GM21723 (cell line): ENCODE measurements at regions not wholly inside any gene's neighbourhood (a gene's known extent, or its start where the extent isn't known, plus 50 kb on each side); places are given as distances from the start of the nearest gene placed in this dataset.

Source experiments
- ATAC-seq: cut with Tn5 transposase; IDR thresholded peaks from one replicate; pipeline ENCODE4 v1.9.1; 2021; ENCODE audit warnings: mild to moderate bottlenecking, moderate library complexity; ENCODE audit not compliant: unreplicated experiment

DNA sequence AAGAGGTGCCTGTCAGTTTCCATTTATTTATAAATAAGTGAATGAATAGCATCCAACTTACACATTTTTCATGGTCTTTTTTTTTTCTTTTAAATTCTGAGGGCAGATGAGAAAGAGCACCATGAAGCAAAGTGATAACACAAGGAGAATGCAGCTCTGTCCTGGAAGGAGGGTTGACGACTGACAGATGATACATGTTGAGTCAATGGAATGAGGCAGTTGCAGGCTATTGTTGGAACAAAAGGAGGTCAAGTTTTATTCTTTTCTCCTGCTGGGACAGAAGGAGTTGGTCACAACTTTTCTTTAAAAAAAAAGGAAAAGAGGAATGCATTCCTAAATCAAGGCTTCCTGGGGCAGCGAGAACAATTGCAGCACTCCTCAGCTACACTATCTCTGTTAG, 119.9 kb upstream of the PLEKHG7 start:
- no peak for ATAC-seq

DNA sequence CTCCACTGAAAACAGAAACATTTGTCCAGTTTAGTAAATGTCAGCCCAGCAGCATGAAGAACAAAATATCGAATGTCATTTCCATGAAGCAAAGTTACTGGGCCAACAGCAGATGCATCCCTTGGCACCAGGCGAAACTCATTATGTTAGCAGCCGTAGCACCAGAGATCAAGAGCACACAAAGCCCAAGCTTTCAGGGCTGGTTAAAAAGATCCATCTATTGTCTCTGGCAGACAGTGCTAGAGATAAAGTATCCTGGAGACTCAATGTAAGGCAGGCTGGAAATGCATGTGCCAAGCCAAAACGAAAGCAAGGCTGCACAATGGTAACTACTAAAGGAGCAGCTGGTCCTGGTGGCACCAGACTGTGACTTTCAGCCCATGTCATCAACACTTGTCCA, 120.3 kb upstream of the PLEKHG7 start:
- no peak for ATAC-seq

DNA sequence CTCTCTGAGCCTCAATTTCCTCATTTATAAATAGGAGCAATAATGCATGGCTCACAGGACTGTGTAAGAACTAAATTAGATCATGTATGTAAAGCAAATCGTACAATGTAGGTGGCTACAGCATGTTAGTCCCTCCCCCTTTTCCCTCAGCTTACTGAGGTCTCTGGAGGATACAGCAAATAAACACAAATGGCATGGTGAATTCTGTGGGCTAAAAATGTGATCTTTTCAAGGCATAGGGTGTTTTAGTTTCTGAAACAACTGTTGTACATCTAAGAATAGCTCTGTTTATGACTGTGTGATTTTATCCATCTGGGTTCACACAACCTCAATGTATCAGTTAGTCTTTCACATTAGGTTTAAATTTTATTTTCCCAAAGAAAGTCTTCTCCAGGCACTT, 121.2 kb upstream of the PLEKHG7 start:
- no peak for ATAC-seq

DNA sequence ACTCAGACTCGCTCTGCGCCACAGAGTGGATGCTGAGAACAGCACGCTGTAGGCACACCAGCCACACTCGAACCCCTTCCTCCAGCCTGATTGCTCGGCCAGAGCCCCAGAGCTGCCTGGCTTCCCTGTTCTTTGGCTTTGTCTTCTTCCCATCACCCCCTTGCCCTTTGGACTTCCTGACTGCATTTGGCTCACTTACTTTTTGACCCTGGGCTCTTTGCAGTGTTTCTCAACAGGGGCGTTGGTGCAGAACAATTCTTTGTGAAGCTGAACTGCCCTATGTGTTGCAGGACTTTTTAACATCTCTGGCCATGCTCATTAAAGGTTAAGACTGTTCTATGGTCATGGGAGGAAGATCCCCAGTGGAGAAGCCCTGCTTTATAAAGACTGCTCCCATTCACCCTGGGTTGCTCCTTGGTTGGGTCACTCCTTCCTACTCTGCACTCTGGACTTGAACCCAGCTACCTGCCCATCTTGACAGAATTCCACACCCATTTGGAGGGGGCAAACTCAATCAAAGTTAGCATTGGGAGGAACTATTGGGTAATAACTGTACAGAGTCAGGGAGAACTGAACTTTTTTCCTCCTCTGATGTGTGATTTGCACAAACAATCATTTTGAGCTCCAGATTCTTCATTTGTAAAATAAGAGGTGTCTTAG, 127.7 kb upstream of the PLEKHG7 start:
- ATAC-seq: no peak

GRCh38 chr12:92574051-92574783, 128.6 kb upstream of the PLEKHG7 start:
- ATAC-seq: no peak

- ATAC-seq: no peak
These were observed 129.7 kb upstream of the PLEKHG7 start for GRCh38 chr12:92573104-92573503.

DNA sequence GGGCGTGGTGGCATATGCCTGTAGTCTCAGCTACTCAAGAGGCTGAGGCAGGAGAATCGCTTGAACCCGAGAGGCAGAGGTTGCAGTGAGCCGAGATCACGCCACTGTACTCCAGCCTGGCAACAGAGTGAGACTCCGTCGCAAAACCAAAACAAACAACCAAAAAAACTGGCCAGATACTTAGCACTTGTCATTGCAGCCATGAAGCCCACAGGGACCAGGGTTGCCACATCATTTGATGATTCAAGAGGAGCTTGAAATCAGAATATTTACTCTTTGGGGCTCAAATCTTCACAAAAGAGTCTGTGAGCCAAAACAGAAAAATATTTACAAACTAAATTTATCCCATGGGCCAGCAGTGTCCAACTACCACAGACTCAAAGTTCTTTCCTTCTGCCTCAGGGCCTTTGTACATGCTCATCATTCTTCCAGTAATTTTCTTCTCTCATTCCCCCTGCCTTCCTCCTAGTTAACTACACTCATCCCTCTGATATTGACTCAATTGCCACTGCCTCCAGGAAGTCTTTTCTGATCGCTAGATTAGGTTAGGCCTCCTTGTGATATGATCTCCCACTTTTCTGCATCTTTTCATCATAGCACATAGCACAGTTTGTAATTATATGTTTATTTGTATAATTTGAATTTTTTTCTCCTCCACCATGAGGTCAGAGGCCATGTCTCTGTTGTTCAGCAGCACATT, 130.8 kb upstream of the PLEKHG7 start:
- no peak for ATAC-seq

- ATAC-seq: no peak
These were observed 131.6 kb upstream of the PLEKHG7 start for GRCh38 chr12:92571169-92571568.

- peak; percentile 87 for ATAC-seq
These were observed 132.6 kb upstream of the PLEKHG7 start for GRCh38 chr12:92570056-92570753.

DNA sequence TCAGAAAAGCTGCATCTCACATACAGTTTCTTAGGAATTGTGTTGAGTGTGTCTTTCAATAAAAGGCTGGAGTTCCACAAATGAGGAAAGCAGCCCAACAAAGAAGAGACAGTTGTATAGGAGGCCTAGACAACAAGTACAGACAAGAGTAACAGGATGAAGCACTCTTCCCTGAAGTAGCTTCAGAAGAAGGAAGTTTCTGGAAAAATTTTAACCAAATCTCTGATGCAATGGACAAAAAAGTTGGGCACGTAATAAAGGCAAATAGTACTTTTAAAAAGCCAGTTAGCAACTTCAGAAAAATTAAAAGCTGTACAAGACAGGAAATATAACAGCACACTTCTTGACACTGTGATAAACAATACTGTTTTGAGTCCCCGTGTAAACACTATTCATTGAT, 134.1 kb upstream of the PLEKHG7 start:
- ATAC-seq: no peak

GRCh38 chr12:92566448-92567019, 136.3 kb upstream of the PLEKHG7 start:
- ATAC-seq: no peak

- no peak for ATAC-seq
These were observed 139.0 kb upstream of the PLEKHG7 start for GRCh38 chr12:92563819-92564218.

- no peak for ATAC-seq
These were observed 140.6 kb upstream of the PLEKHG7 start for GRCh38 chr12:92562063-92562734.

DNA sequence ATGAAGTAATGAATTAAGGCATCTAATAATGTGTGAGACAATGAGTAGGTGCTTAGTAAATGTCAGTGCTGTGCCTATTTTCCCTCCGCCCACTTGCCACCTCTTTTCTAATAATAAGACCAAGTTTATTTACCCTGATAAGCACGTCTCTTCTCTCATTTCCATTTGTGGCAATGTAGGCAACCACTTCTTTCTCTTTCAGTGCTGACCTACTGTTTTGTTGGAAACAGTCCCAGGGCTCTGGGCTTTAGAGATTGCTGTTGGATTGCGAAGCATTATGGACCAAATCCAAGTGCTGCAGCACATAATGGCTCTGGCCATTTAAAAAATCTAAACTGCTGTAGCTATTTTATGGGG, 141.3 kb upstream of the PLEKHG7 start:
- ATAC-seq: no peak

DNA sequence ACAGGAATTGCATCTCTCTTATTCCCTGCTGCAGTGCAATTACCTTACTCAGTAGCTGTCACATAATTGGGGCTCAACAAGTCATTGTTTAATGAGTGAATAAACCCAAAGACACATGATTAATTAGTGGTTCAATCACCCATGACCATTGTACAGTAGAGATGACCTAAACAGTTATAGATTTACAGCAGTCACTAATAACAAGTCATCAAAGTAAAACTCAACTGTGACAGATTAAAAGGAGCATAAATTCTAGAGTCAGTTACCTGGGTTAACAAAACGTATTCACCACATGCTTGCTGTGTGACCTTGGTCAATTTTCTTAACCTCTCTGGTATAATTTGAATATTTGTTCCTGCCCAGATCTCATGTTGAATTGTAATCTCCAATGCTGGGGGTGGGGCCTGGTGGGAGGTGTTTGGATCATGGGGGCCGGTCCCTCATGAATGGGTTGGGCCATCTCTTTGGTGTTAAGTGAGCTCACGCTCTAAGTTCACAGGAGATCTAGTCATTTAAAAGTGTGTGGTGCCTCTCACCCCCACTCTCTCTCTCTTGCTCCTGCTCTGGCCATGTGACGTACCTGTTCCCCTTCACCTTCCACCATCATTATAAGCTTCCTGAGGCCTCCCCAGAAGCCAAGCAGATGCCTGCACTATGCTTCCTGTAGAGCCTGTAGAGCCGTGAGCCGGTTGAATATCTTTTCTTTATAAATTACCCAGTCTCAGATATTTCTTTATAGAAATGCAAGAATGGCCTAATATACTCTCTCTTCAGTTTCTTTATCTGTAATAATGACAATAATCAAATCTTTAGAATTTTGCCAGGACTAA, 141.9 kb upstream of the PLEKHG7 start:
- ATAC-seq: no peak

GRCh38 chr12:92558806-92559205, 144.0 kb upstream of the PLEKHG7 start:
- ATAC-seq: no peak

- no peak for ATAC-seq
These were observed 144.5 kb upstream of the PLEKHG7 start for GRCh38 chr12:92558215-92558773.

- ATAC-seq: no peak
These were observed 145.4 kb upstream of the PLEKHG7 start for GRCh38 chr12:92557422-92557724.

DNA sequence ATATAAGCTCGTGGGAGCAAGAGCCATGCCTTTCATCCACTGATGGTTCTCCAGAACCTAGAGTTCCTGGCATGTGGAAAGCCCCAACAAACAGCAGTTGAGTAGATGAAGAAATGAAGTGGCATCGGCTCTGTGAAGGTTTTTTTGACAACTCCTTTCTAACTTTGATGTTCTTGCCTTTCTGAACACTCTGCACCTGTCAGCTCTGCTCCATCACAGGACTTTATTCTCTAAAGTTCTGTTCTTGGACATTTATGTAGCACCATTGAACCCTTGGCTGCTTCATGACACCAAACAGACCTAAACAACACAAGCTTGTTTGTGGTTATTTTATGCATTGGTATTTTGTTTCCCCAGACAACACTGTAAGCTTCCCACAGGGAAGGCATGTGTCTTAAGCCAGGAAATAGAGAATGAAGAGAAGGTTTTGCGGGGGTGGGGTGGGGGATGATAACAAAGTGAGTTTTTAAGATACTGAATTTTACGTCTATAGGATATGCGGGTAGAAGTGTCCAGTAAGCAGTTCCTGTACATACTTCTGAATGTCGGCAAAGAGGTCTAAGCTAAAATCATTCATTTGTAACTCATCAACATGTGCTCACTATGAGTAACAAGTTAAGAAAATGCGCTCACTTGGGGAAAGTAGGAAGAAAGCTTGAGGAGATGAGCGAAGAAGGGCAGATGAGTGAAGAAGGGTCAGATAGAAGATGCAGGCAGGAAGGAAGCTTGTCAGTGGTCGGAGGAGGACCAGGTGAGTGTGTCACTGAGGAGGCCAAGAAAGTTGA, 146.0 kb upstream of the PLEKHG7 start:
- no peak for ATAC-seq
